VCaP (cell line): ENCODE measurements at regions not wholly inside any gene's neighbourhood (a gene's known extent, or its start where the extent isn't known, plus 50 kb on each side); places are given as distances from the start of the nearest gene placed in this dataset.
"Not testable (repeated sequence)": the region's sequence is repeated elsewhere in the genome, so short reads cannot be mapped to it uniquely, and the experiment has no call there.

ENCODE experiments used
- H3K27ac ChIP-seq: fragments of 450-650 bp; 2 replicates; pipeline ENCODE4 v1.5.1; 2017
- TF ChIP-seq, protein P1 (sequence below): fragments of 450-650 bp; conservative IDR thresholded peaks from 2 replicates; pipeline ENCODE4 v1.5.1; 2017; ENCODE audit warnings: mild to moderate bottlenecking, moderate library complexity

DNA sequence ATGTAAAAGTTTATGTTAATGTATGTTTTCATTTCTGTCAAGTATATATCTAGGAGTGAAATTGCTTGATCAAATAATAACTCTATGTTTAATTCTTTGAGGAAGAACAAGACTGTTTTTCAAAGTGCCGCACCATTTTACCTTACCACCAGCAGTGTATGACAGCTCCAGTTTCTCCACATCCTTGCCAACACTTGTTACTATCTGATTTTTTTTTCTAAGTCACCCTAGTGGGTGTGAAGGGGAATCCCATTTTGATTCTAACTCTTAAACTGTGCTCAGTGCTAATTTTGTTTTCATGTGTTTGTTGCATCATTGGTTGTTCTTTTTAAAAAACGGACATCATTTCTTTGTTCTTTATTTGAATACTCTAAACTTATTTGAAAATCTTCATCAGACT is 120.2 kb upstream of the CDK6 start:
- no peak overlapping the region for H3K27ac ChIP-seq
- TF ChIP-seq, protein P1, sequence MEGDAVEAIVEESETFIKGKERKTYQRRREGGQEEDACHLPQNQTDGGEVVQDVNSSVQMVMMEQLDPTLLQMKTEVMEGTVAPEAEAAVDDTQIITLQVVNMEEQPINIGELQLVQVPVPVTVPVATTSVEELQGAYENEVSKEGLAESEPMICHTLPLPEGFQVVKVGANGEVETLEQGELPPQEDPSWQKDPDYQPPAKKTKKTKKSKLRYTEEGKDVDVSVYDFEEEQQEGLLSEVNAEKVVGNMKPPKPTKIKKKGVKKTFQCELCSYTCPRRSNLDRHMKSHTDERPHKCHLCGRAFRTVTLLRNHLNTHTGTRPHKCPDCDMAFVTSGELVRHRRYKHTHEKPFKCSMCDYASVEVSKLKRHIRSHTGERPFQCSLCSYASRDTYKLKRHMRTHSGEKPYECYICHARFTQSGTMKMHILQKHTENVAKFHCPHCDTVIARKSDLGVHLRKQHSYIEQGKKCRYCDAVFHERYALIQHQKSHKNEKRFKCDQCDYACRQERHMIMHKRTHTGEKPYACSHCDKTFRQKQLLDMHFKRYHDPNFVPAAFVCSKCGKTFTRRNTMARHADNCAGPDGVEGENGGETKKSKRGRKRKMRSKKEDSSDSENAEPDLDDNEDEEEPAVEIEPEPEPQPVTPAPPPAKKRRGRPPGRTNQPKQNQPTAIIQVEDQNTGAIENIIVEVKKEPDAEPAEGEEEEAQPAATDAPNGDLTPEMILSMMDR = no peak

DNA sequence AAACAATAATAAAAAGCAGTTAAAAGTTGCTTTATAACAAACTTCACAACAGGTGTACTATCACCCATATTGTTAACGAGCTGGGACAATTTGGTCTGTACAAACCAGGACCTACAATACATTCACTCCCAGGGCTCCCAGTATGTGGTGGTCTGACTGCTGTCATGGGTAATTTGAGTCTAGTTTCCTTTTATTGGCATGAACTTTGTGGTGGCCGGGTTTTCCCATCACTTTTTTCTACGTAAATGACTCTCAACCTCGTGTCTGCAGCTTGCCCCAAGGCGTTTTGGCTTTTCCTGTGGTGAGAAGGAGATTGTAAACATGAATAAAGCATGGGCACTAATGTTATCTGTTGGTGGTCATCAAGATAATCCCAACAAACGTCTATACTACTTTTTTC is 118.7 kb upstream of the CDK6 start:
- H3K27ac ChIP-seq = no peak overlapping the region
- TF ChIP-seq, protein P1 = no peak

DNA sequence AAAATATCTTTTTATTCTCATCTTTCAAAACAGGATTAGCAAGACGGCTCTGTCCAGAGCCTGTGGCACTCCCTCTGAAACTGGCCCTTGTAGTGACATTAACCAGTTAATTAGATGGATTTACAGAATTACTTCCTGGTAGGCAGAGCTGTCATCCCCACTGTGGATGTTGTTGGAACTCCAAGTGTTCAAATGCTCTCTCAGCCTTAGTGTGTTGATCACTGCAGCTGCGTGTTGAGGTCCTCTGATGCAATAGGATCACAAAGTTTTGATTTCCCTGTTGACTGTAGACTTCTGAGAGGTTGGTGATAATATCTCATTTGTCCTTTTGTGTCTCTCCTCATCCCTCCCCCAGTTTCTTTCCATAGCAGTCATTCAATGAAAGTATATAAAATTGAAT is 117.3 kb upstream of the CDK6 start:
- TF ChIP-seq, protein P1 = no peak
- H3K27ac ChIP-seq = no peak overlapping the region

DNA sequence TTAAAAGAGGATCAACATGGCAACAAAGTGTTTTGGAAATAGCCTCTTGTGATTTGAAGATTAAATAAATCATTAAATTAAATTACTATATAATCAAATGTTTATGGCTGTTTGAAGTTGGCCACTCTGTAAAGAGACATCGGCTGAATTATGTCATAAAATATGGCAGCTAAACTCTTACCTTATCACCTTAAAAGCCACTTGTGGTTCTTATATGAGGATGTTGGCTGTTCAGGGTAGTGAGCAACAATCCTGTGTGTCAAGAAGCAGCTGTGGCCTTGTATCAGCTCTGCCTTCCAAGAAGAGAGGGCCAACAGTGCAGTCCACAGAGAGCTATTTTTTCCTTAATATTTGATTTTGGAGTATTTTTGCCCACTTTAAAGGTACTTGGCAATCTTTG is 113.4 kb upstream of the CDK6 start:
- TF ChIP-seq, protein P1 = no peak
- H3K27ac ChIP-seq = no peak overlapping the region

DNA sequence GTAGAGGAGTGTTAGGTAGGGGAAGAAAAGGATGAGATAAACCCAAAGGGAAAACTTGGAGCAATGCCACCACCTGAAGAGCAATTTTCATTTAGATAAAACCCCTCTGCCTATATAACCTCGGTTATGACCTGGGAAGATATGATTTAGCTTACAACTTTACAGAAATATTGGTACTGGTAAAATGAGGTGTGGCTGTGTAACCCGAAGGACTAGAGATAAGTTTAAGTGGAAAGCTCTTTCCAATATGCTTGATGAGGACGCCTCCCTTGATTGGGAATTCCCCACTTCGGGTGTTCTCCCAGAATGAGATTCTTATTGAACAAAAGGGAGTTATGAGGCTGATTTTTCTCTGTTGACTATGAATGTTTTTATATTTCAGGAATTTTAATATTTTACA is 109.5 kb upstream of the CDK6 start:
- TF ChIP-seq, protein P1 = no peak
- H3K27ac ChIP-seq = no peak overlapping the region

DNA sequence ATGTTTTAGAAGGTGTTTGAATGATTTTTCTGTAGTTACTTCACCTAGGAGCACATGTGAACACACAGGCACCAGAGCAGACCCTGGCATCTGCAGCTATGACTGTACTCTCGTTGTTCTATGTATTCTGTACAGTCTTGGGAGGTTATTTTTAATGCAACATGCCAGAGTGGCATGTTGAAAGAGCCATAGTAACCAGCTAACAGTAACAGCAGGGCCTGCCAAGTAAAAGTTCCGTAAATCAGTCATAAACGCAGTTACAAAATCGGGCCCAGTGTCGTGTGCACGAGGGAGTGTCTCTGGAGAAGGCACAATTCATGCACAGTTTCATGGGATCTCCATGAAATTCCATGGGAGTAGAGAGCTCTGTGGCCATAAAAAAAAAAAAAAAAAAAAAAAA is 108.3 kb upstream of the CDK6 start:
- TF ChIP-seq, protein P1 = no peak
- H3K27ac ChIP-seq = no peak overlapping the region

DNA sequence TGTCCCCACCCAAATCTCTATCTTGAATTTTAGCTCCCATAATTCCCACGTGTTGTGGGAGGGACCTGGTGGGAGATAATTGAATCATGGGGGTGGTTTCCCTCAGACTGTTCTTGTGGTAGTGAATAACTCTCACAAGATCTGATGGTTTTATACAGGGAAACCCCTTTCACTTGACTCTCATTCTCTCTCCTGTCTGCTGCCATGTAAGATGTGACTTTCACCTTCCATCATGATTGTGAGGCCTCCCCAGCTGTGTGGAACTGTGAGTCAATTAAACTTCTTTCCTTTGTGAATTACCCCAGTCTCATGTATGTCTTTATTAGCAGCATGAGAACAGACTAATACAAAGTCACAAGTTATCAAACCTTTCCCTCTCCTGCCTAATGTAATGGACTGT is 106.3 kb upstream of the CDK6 start:
- not testable (repeated sequence) for H3K27ac ChIP-seq

DNA sequence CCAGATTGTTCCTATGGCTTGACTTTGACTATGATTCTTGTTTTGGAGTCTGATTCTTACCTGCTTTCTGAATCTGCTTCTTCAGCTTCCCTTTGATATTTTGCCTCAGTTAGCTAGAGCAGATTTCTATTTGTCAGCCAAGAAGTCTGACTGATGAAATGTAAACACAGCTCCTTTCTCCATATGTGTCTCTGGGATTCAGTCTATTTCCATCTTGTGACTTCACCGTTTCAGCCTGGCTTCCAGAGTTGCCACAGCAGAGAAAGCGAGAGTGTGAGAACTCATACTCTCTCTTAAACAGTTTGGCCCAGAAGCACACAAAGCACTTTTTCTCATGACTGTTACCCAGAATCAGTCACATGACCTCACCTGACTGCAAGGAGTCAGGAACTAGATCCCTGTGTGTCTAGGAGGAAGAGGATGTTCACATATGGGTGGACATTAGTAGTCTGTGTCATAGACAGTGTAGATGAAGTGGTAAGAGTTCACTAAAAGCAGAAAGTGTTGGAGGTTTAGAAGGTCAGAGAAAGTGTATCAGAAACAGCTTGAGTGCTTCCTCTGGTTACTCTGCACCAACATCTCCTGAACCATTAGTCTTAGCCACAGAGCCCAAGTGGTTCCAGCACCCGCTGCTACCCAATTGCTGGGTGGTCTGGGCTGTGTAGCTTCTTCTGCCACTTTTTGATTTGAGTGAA is 103.4 kb upstream of the CDK6 start:
- TF ChIP-seq, protein P1 = no peak
- H3K27ac ChIP-seq = no peak overlapping the region
